ENCODE measurements at regions not wholly inside any gene's neighbourhood (a gene's known extent, or its start where the extent isn't known, plus 50 kb on each side); places are given as distances from the start of the nearest gene placed in this dataset.

- TF ChIP-seq POLR2A (IDR thresholded peaks at IDR 0.05; ENCODE audit: low read length), result no peak
- TF ChIP-seq, protein P1, sequence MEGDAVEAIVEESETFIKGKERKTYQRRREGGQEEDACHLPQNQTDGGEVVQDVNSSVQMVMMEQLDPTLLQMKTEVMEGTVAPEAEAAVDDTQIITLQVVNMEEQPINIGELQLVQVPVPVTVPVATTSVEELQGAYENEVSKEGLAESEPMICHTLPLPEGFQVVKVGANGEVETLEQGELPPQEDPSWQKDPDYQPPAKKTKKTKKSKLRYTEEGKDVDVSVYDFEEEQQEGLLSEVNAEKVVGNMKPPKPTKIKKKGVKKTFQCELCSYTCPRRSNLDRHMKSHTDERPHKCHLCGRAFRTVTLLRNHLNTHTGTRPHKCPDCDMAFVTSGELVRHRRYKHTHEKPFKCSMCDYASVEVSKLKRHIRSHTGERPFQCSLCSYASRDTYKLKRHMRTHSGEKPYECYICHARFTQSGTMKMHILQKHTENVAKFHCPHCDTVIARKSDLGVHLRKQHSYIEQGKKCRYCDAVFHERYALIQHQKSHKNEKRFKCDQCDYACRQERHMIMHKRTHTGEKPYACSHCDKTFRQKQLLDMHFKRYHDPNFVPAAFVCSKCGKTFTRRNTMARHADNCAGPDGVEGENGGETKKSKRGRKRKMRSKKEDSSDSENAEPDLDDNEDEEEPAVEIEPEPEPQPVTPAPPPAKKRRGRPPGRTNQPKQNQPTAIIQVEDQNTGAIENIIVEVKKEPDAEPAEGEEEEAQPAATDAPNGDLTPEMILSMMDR (IDR thresholded peaks at IDR 0.05), result no peak
- TF ChIP-seq SMC3 (IDR thresholded peaks at IDR 0.05), result no peak
- no peak for TF ChIP-seq ZSCAN20 (CRISPR knock-in tag; IDR thresholded peaks at IDR 0.05)
Measured at GRCh38 chr7:17038160-17038782, 156.5 kb upstream of the AGR3 start.
